GM18868 (cell line): ENCODE measurements at regions not wholly inside any gene's neighbourhood (a gene's known extent, or its start where the extent isn't known, plus 50 kb on each side); places are given as distances from the start of the nearest gene placed in this dataset.
A peak's percentile ranks its signal among the peaks of the same experiment; 100 is the strongest.

Experiments
- ATAC-seq: cut with Tn5 transposase; IDR thresholded peaks from one replicate; pipeline ENCODE4 v1.9.1; 2021; ENCODE audit warnings: mild to moderate bottlenecking, moderate library complexity; ENCODE audit not compliant: unreplicated experiment

- ATAC-seq, result no peak
Observed at GRCh38 chr10:3904419-3904960, 119.5 kb upstream of the KLF6 start.

GRCh38 chr10:3902809-3903410 is 117.9 kb upstream of the KLF6 start:
- ATAC-seq, result peak; percentile 4

- ATAC-seq, result peak; percentile 92
Observed at GRCh38 chr10:3902054-3902808, 117.2 kb upstream of the KLF6 start.

GRCh38 chr10:3901370-3901769 is 116.4 kb upstream of the KLF6 start:
- ATAC-seq, result no peak

GRCh38 chr10:3900391-3900790 is 115.4 kb upstream of the KLF6 start:
- no peak for ATAC-seq

GRCh38 chr10:3898821-3899220 is 113.8 kb upstream of the KLF6 start:
- ATAC-seq, result no peak

- no peak for ATAC-seq
Observed at GRCh38 chr10:3897156-3897555, 112.1 kb upstream of the KLF6 start.

- ATAC-seq, result no peak
Observed at GRCh38 chr10:3896161-3896560, 111.2 kb upstream of the KLF6 start.

GRCh38 chr10:3895045-3895631 is 110.1 kb upstream of the KLF6 start:
- no peak for ATAC-seq

- no peak for ATAC-seq
Observed at GRCh38 chr10:3893901-3894563, 109.0 kb upstream of the KLF6 start.

- ATAC-seq, result no peak
Observed at GRCh38 chr10:3892440-3893425, 107.7 kb upstream of the KLF6 start.

GRCh38 chr10:3891396-3891795 is 106.4 kb upstream of the KLF6 start:
- ATAC-seq, result no peak

GRCh38 chr10:3890602-3891352 is 105.8 kb upstream of the KLF6 start:
- no peak for ATAC-seq

GRCh38 chr10:3889961-3890522 is 105.0 kb upstream of the KLF6 start:
- no peak for ATAC-seq

GRCh38 chr10:3887885-3888476 is 103.0 kb upstream of the KLF6 start:
- ATAC-seq, result peak; percentile 92

- peak; percentile 16 for ATAC-seq
Observed at GRCh38 chr10:3887404-3887803, 102.4 kb upstream of the KLF6 start.

- no peak for ATAC-seq
Observed at GRCh38 chr10:3886641-3887251, 101.7 kb upstream of the KLF6 start.

- no peak for ATAC-seq
Observed at GRCh38 chr10:3886191-3886590, 101.2 kb upstream of the KLF6 start.
